A549 (cell line): ENCODE measurements at regions not wholly inside any gene's neighbourhood (a gene's known extent, or its start where the extent isn't known, plus 50 kb on each side); places are given as distances from the start of the nearest gene placed in this dataset.

Source experiments
- ATAC-seq, 2 experiments: fragments of 200-7000 bp in 1 of 2; fragments of >200 bp in 1 of 2; cut with Nextera tagmentation in 1 of 2; cut with Tn5 transposase in 1 of 2; 3 replicates each; pipeline versions ENCODE4 v1.8.0 to v1.9.1; 2018 to 2020; ENCODE audit warnings: mild to moderate bottlenecking in 1 of 2, moderate library complexity in 1 of 2
- CTCF ChIA-PET: fragments of 300-600 bp; sonication (Branson Sonifier 250); formaldehyde crosslinking; extraction: SDS; loops from one replicate; lab custom pipeline; 2021; ENCODE audit warnings: antibody characterized with exemption, inconsistent platforms; lab: Yijun Ruan, JAX
- POLR2A ChIA-PET: fragments of 350-600 bp; formaldehyde crosslinking; extraction: SDS; loops from one replicate; lab custom pipeline; 2021; ENCODE audit warnings: antibody characterized with exemption, inconsistent platforms; lab: Yijun Ruan, JAX
- DNase-seq, 2 experiments: peaks; one replicate each; pipeline versions ENCODE4 v3.0.0 to v3.0.0-alpha.2; 2011 to 2016; ENCODE audit warnings: low read depth in 1 of 2, low spot score in 1 of 2
- FAIRE-seq: peaks from 2 replicates; lab custom pipeline; 2011; peaks lifted over from hg19 to GRCh38; lab: Jason Lieb, UNC
- H3K27ac ChIP-seq, 2 experiments: fragments of >200 bp; sonication (Bioruptor Twin); formaldehyde crosslinking; 3 replicates each; pipeline ENCODE4 v1.5.1; 2016 to 2017
- H3K4me1 ChIP-seq: fragments of >200 bp; sonication (Bioruptor Twin); formaldehyde crosslinking; 3 replicates; pipeline ENCODE4 v1.6.1; 2016
- H3K4me2 ChIP-seq: fragments of >200 bp; sonication (Bioruptor Twin); formaldehyde crosslinking; 3 replicates; pipeline ENCODE4 v1.6.1; 2016
- H3K4me3 ChIP-seq: fragments of >200 bp; sonication (Bioruptor Twin); formaldehyde crosslinking; 3 replicates; pipeline ENCODE4 v1.5.1; 2016
- H3K9me3 ChIP-seq: fragments of >200 bp; sonication (Bioruptor Twin); formaldehyde crosslinking; 3 replicates; pipeline ENCODE4 v1.6.1; 2016
- EP300 ChIP-seq, 2 experiments: fragments of >200 bp; sonication (Bioruptor Twin); formaldehyde crosslinking; IDR thresholded peaks; 2 replicates in 1 of 2; 3 replicates in 1 of 2; pipeline ENCODE4 v1.6.1; 2016 to 2017
- FOXS1 ChIP-seq: fragments of 250-450 bp; sonication (Bioruptor Pico); IDR thresholded peaks from 2 replicates; pipeline ENCODE4 v1.5.0; 2020; ENCODE audit warnings: mild to moderate bottlenecking, moderate library complexity
- HEYL ChIP-seq: fragments of 250-450 bp; sonication (Bioruptor Pico); IDR thresholded peaks from 2 replicates; pipeline ENCODE4 v1.8.0; 2021; ENCODE audit warnings: mild to moderate bottlenecking, moderate library complexity
- HOXA7 ChIP-seq: fragments of 250-450 bp; sonication (Bioruptor Pico); IDR thresholded peaks from 2 replicates; pipeline ENCODE4 v1.5.0; 2020; ENCODE audit warnings: mild to moderate bottlenecking, moderate library complexity
- JUN ChIP-seq, 2 experiments: fragments of >200 bp; sonication (Bioruptor Twin); formaldehyde crosslinking; IDR thresholded peaks; 2 replicates in 1 of 2; 3 replicates in 1 of 2; pipeline ENCODE4 v1.6.1; 2016 to 2017
- JUNB ChIP-seq: fragments of >200 bp; sonication (Bioruptor Twin); formaldehyde crosslinking; IDR thresholded peaks from 2 replicates; pipeline ENCODE4 v1.6.1; 2016
- MYC ChIP-seq: IDR thresholded peaks from 2 replicates; pipeline ENCODE4 v1.6.1; 2012; ENCODE audit warnings: mild to moderate bottlenecking, inconsistent platforms, low read length, improper control_type of control experiment, borderline replicate concordance
- RFX5 ChIP-seq: fragments of 450-650 bp; IDR thresholded peaks from 2 replicates; pipeline ENCODE4 v1.7.1; 2014; ENCODE audit warnings: antibody characterized with exemption, mild to moderate bottlenecking, moderate library complexity
- SREBF2 ChIP-seq: fragments of 450-650 bp; IDR thresholded peaks from 2 replicates; pipeline ENCODE4 v1.6.1; 2014; ENCODE audit warnings: mild to moderate bottlenecking, moderate library complexity
- TP53 ChIP-seq: fragments of 250-450 bp; sonication (Bioruptor Pico); IDR thresholded peaks from 2 replicates; pipeline ENCODE4 v1.5.0; 2021; ENCODE audit warnings: mild to moderate bottlenecking, moderate library complexity
- ZSCAN20 ChIP-seq: fragments of 250-450 bp; sonication (Bioruptor Pico); IDR thresholded peaks from 2 replicates; pipeline ENCODE4 v1.8.0; 2022; ENCODE audit warnings: mild to moderate bottlenecking, moderate library complexity
- WGBS: methylation state at CpG from one replicate; pipeline ENCODE4 v1.1.6; 2017; ENCODE audit errors: missing lambda C conversion rate; 5-methylcytosine and 5-hydroxymethylcytosine counted together
- TF ChIP-seq, protein P1 (sequence below): fragments of 150-350 bp; IDR thresholded peaks from 2 replicates; pipeline ENCODE4 v1.6.1; 2014; ENCODE audit warnings: low read depth, mild to moderate bottlenecking, low read length
- TF ChIP-seq, protein P2 (sequence below): fragments of 200-600 bp; sonication (generic); IDR thresholded peaks from 2 replicates; pipeline ENCODE4 v1.6.1; 2016; ENCODE audit warnings: antibody characterized with exemption, mild to moderate bottlenecking, moderate library complexity
- TF ChIP-seq, protein P3 (sequence below): fragments of 250-450 bp; sonication (Bioruptor Pico); IDR thresholded peaks from 2 replicates; pipeline ENCODE4 v1.5.0; 2021; ENCODE audit warnings: mild to moderate bottlenecking, moderate library complexity, borderline replicate concordance
- TF ChIP-seq, protein P4 (sequence below): IDR thresholded peaks from 2 replicates; pipeline ENCODE4 v1.6.1; 2012; ENCODE audit warnings: low read depth, borderline replicate concordance
- TF ChIP-seq, protein P5 (sequence below): fragments of >200 bp; sonication (Bioruptor Twin); formaldehyde crosslinking; IDR thresholded peaks from 2 replicates; pipeline ENCODE4 v1.6.1; 2016
- TF ChIP-seq, protein P6 (sequence below): fragments of 450-650 bp; IDR thresholded peaks from 2 replicates; pipeline ENCODE4 v1.6.1; 2014; ENCODE audit warnings: antibody characterized with exemption

DNA sequence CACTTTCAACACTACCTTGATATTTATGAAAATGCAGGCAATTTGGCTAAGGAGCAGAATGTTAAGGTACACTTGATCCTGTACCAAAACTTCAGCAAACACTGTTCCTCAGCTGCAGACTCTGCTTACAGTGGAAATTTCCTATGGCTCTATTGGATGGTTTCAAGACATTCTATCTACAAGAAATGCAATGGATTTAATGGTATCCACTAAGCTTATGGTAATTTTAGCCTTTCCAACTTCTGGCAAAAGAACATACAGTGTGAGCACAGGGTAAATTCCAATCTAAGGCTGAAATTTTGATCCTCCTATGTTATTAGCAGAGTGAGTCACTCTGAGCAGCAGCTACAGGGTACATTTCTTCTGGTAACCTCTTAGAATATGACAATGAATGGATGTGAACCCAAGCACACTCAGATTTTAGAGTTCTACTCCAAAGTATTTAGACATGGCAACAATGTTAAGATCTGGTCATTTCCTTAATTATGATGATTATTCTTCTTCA lies 361.8 kb upstream of the PIK3C3 start:
- CTCF ChIA-PET: no interaction called here
- no peak overlapping the region for H3K4me3 ChIP-seq
- H3K27ac ChIP-seq: no peak overlapping the region
- FAIRE-seq (no peak), ATAC-seq (no peak), DNase-seq (no peak)
- no peaks in the 10 kb centered on the region for H3K9me3 ChIP-seq
- no peak overlapping the region for H3K4me2 ChIP-seq
- no peaks in the 10 kb centered on the region for H3K4me1 ChIP-seq
- TF ChIP-seq HEYL (CRISPR knock-in tag) (no peak), TP53 (CRISPR knock-in tag) (no peak), RFX5 (no peak), FOXS1 (no peak), EP300 (IDR thresholded peaks at IDR 0.05) (no peak), SREBF2 (no peak), HOXA7 (CRISPR knock-in tag) (no peak), JUN (IDR thresholded peaks at IDR 0.05) (no peak)
- TF ChIP-seq, protein P1, sequence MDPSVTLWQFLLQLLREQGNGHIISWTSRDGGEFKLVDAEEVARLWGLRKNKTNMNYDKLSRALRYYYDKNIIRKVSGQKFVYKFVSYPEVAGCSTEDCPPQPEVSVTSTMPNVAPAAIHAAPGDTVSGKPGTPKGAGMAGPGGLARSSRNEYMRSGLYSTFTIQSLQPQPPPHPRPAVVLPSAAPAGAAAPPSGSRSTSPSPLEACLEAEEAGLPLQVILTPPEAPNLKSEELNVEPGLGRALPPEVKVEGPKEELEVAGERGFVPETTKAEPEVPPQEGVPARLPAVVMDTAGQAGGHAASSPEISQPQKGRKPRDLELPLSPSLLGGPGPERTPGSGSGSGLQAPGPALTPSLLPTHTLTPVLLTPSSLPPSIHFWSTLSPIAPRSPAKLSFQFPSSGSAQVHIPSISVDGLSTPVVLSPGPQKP: no peak
- TF ChIP-seq, protein P2, sequence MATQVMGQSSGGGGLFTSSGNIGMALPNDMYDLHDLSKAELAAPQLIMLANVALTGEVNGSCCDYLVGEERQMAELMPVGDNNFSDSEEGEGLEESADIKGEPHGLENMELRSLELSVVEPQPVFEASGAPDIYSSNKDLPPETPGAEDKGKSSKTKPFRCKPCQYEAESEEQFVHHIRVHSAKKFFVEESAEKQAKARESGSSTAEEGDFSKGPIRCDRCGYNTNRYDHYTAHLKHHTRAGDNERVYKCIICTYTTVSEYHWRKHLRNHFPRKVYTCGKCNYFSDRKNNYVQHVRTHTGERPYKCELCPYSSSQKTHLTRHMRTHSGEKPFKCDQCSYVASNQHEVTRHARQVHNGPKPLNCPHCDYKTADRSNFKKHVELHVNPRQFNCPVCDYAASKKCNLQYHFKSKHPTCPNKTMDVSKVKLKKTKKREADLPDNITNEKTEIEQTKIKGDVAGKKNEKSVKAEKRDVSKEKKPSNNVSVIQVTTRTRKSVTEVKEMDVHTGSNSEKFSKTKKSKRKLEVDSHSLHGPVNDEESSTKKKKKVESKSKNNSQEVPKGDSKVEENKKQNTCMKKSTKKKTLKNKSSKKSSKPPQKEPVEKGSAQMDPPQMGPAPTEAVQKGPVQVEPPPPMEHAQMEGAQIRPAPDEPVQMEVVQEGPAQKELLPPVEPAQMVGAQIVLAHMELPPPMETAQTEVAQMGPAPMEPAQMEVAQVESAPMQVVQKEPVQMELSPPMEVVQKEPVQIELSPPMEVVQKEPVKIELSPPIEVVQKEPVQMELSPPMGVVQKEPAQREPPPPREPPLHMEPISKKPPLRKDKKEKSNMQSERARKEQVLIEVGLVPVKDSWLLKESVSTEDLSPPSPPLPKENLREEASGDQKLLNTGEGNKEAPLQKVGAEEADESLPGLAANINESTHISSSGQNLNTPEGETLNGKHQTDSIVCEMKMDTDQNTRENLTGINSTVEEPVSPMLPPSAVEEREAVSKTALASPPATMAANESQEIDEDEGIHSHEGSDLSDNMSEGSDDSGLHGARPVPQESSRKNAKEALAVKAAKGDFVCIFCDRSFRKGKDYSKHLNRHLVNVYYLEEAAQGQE: no peak
- TF ChIP-seq, protein P3, sequence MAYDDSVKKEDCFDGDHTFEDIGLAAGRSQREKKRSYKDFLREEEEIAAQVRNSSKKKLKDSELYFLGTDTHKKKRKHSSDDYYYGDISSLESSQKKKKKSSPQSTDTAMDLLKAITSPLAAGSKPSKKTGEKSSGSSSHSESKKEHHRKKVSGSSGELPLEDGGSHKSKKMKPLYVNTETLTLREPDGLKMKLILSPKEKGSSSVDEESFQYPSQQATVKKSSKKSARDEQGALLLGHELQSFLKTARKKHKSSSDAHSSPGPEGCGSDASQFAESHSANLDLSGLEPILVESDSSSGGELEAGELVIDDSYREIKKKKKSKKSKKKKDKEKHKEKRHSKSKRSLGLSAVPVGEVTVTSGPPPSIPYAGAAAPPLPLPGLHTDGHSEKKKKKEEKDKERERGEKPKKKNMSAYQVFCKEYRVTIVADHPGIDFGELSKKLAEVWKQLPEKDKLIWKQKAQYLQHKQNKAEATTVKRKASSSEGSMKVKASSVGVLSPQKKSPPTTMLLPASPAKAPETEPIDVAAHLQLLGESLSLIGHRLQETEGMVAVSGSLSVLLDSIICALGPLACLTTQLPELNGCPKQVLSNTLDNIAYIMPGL (CRISPR knock-in tag): no peak
- POLR2A ChIA-PET: no interaction called here

DNA sequence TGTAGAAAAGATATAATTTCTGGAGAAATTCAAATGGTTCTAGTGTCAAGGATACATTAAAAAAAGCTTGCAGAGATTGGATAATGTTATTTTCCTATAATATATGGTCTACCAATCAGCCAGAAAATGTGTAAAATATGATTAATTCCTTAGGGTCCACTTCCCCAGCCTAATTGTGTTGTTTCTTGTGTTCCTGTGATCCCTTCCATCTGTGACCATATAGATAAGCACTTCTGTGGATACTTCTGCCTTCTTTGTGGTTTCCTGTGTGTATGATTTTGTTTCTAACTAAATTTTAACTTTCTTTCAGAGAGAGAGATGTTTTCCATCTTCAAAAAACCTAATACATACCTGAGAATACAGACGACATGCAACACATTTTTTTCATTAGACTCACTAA lies 367.1 kb upstream of the PIK3C3 start:
- POLR2A ChIA-PET: no interaction called here
- TF ChIP-seq MYC (no peak), ZSCAN20 (no peak), JUN (IDR thresholded peaks at IDR 0.05) (no peak), JUNB (no peak)
- TF ChIP-seq, protein P4, sequence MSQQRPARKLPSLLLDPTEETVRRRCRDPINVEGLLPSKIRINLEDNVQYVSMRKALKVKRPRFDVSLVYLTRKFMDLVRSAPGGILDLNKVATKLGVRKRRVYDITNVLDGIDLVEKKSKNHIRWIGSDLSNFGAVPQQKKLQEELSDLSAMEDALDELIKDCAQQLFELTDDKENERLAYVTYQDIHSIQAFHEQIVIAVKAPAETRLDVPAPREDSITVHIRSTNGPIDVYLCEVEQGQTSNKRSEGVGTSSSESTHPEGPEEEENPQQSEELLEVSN: no peak
- TF ChIP-seq, protein P5, sequence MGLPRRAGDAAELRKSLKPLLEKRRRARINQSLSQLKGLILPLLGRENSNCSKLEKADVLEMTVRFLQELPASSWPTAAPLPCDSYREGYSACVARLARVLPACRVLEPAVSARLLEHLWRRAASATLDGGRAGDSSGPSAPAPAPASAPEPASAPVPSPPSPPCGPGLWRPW: no peak
- TF ChIP-seq, protein P6, sequence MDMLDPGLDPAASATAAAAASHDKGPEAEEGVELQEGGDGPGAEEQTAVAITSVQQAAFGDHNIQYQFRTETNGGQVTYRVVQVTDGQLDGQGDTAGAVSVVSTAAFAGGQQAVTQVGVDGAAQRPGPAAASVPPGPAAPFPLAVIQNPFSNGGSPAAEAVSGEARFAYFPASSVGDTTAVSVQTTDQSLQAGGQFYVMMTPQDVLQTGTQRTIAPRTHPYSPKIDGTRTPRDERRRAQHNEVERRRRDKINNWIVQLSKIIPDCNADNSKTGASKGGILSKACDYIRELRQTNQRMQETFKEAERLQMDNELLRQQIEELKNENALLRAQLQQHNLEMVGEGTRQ: no peak
- WGBS: 0% methylated on average over 1 of the region's 1 CpG

More for the DNA sequence above, 367.1 kb upstream of the PIK3C3 start:
- Histone ChIP-seq H3K4me3 (no peak overlapping the region), H3K4me2 (no peak overlapping the region), H3K27ac (no peak overlapping the region), H3K4me1 (no peaks in the 10 kb centered on the region), H3K9me3 (no peaks in the 10 kb centered on the region)
- FAIRE-seq (no peak), DNase-seq (no peak), ATAC-seq (no peak)
- CTCF ChIA-PET: no interaction called here
